Mammary epithelial cell (primary cell): ENCODE measurements at regions not wholly inside any gene's neighbourhood (a gene's known extent, or its start where the extent isn't known, plus 50 kb on each side); places are given as distances from the start of the nearest gene placed in this dataset.

Experiments used
- EZH2 ChIP-seq: IDR thresholded peaks from 2 replicates; pipeline ENCODE4 v1.6.1; 2012; ENCODE audit warnings: low read length, inconsistent platforms, borderline replicate concordance
- TF ChIP-seq, protein P1 (sequence below), 2 donors: IDR thresholded peaks in 1 of 2; conservative IDR thresholded peaks in 1 of 2; 2 replicates each; pipeline ENCODE4 v1.5.1; 2011 to 2012; ENCODE audit warnings: inconsistent platforms in 2 of 2, low read length in 2 of 2, mild to moderate bottlenecking in 2 of 2, control low read depth in 1 of 2, low read depth in 1 of 2; ENCODE audit not compliant: insufficient read depth in 1 of 2; ENCODE audit errors: extremely low read depth in 1 of 2

GRCh38 chr11:25183411-25183810, 686.6 kb downstream of the LUZP2 start:
- TF ChIP-seq, protein P1, sequence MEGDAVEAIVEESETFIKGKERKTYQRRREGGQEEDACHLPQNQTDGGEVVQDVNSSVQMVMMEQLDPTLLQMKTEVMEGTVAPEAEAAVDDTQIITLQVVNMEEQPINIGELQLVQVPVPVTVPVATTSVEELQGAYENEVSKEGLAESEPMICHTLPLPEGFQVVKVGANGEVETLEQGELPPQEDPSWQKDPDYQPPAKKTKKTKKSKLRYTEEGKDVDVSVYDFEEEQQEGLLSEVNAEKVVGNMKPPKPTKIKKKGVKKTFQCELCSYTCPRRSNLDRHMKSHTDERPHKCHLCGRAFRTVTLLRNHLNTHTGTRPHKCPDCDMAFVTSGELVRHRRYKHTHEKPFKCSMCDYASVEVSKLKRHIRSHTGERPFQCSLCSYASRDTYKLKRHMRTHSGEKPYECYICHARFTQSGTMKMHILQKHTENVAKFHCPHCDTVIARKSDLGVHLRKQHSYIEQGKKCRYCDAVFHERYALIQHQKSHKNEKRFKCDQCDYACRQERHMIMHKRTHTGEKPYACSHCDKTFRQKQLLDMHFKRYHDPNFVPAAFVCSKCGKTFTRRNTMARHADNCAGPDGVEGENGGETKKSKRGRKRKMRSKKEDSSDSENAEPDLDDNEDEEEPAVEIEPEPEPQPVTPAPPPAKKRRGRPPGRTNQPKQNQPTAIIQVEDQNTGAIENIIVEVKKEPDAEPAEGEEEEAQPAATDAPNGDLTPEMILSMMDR (conservative IDR thresholded peaks at IDR 0.05 in 1 of 2, IDR thresholded peaks at IDR 0.05 in 1 of 2; ENCODE audit: extremely low read depth in 1 of 2, insufficient read depth in 1 of 2, low read depth in 1 of 2, low read length in 2 of 2) = no peak
- TF ChIP-seq EZH2 = no peak
